ENCODE measurements at regions not wholly inside any gene's neighbourhood (a gene's known extent, or its start where the extent isn't known, plus 50 kb on each side); places are given as distances from the start of the nearest gene placed in this dataset.

- H3K79me2 ChIP-seq (ENCODE audit: control insufficient read depth, insufficient read depth, low read length): no peaks in the 10 kb centered on the region
- no peaks in the 10 kb centered on the region for H3K27me3 ChIP-seq (ENCODE audit: control insufficient read depth, insufficient read depth, low read length)
- no peak overlapping the region for H3K9ac ChIP-seq (ENCODE audit: insufficient read depth, low read length)
- H3K4me1 ChIP-seq (ENCODE audit: control insufficient read depth, extremely low read depth, insufficient read depth, low read length): no peaks in the 10 kb centered on the region
- H3K36me3 ChIP-seq (ENCODE audit: control insufficient read depth, insufficient read depth, low read length): no peaks in the 10 kb centered on the region
- peak in 1 of 2 donors; percentile 39 for DNase-seq (ENCODE audit: low read depth in 2 of 2)
- no peaks in the 10 kb centered on the region for H3K9me3 ChIP-seq (ENCODE audit: control insufficient read depth, insufficient read depth, low read depth, low read length)
- H4K20me1 ChIP-seq (ENCODE audit: control insufficient read depth, extremely low read depth, insufficient read depth, low read length): no peaks in the 10 kb centered on the region
- no peak overlapping the region for H3K27ac ChIP-seq (ENCODE audit: insufficient read depth, low read length)
- TF ChIP-seq EZH2 (IDR thresholded peaks at IDR 0.05; ENCODE audit: low read length, missing control alignments) (no peak), CTCF (conservative IDR thresholded peaks at IDR 0.05 in 1 of 2, IDR thresholded peaks at IDR 0.05 in 1 of 2; ENCODE audit: low read depth in 1 of 2, low read length in 2 of 2) (no peak)
- no peak overlapping the region for H2AFZ ChIP-seq (ENCODE audit: low read length)
- no peak overlapping the region for H3K4me2 ChIP-seq (ENCODE audit: extremely low read depth, insufficient read depth, low read length)
- H3K4me3 ChIP-seq (replicated peaks in 1 of 4; ENCODE audit: control extremely low read depth in 1 of 4, insufficient read depth in 1 of 4, low read depth in 3 of 4, low read length in 4 of 4): no peak overlapping the region
Observed at GRCh38 chr11:31882951-31883392, 71.8 kb upstream of the PAX6 start.

GRCh38 chr11:31881825-31882224 is 70.7 kb upstream of the PAX6 start:
- no peak for DNase-seq (ENCODE audit: low read depth in 2 of 2)
- Histone ChIP-seq H3K27ac (ENCODE audit: insufficient read depth, low read length) (no peak overlapping the region), H3K4me3 (replicated peaks in 1 of 4; ENCODE audit: control extremely low read depth in 1 of 4, insufficient read depth in 1 of 4, low read depth in 3 of 4, low read length in 4 of 4) (no peak overlapping the region), H3K79me2 (ENCODE audit: control insufficient read depth, insufficient read depth, low read length) (no peaks in the 10 kb centered on the region), H3K4me1 (ENCODE audit: control insufficient read depth, extremely low read depth, insufficient read depth, low read length) (no peaks in the 10 kb centered on the region), H3K9me3 (ENCODE audit: control insufficient read depth, insufficient read depth, low read depth, low read length) (no peaks in the 10 kb centered on the region), H2AFZ (ENCODE audit: low read length) (no peak overlapping the region), H3K36me3 (ENCODE audit: control insufficient read depth, insufficient read depth, low read length) (no peaks in the 10 kb centered on the region), H3K4me2 (ENCODE audit: extremely low read depth, insufficient read depth, low read length) (no peak overlapping the region), H3K27me3 (ENCODE audit: control insufficient read depth, insufficient read depth, low read length) (no peaks in the 10 kb centered on the region), H4K20me1 (ENCODE audit: control insufficient read depth, extremely low read depth, insufficient read depth, low read length) (no peaks in the 10 kb centered on the region), H3K9ac (ENCODE audit: insufficient read depth, low read length) (no peak overlapping the region)
- TF ChIP-seq CTCF (conservative IDR thresholded peaks at IDR 0.05 in 1 of 2, IDR thresholded peaks at IDR 0.05 in 1 of 2; ENCODE audit: low read depth in 1 of 2, low read length in 2 of 2) (no peak), EZH2 (IDR thresholded peaks at IDR 0.05; ENCODE audit: low read length, missing control alignments) (no peak)

GRCh38 chr11:31879681-31880080 is 68.6 kb upstream of the PAX6 start:
- H3K4me1 ChIP-seq (ENCODE audit: control insufficient read depth, extremely low read depth, insufficient read depth, low read length): no peaks in the 10 kb centered on the region
- no peaks in the 10 kb centered on the region for H3K79me2 ChIP-seq (ENCODE audit: control insufficient read depth, insufficient read depth, low read length)
- no peak overlapping the region for H3K27ac ChIP-seq (ENCODE audit: insufficient read depth, low read length)
- H3K4me2 ChIP-seq (ENCODE audit: extremely low read depth, insufficient read depth, low read length): no peak overlapping the region
- H4K20me1 ChIP-seq (ENCODE audit: control insufficient read depth, extremely low read depth, insufficient read depth, low read length): no peaks in the 10 kb centered on the region
- no peaks in the 10 kb centered on the region for H3K9me3 ChIP-seq (ENCODE audit: control insufficient read depth, insufficient read depth, low read depth, low read length)
- H3K4me3 ChIP-seq (replicated peaks in 1 of 4; ENCODE audit: control extremely low read depth in 1 of 4, insufficient read depth in 1 of 4, low read depth in 3 of 4, low read length in 4 of 4): no peak overlapping the region
- no peaks in the 10 kb centered on the region for H3K36me3 ChIP-seq (ENCODE audit: control insufficient read depth, insufficient read depth, low read length)
- DNase-seq (ENCODE audit: low read depth in 2 of 2): no peak
- no peak overlapping the region for H2AFZ ChIP-seq (ENCODE audit: low read length)
- H3K27me3 ChIP-seq (ENCODE audit: control insufficient read depth, insufficient read depth, low read length): peaks cover 3% of the 10 kb centered on the region
- TF ChIP-seq CTCF (conservative IDR thresholded peaks at IDR 0.05 in 1 of 2, IDR thresholded peaks at IDR 0.05 in 1 of 2; ENCODE audit: low read depth in 1 of 2, low read length in 2 of 2) (no peak), EZH2 (IDR thresholded peaks at IDR 0.05; ENCODE audit: low read length, missing control alignments) (no peak)
- H3K9ac ChIP-seq (ENCODE audit: insufficient read depth, low read length): no peak overlapping the region
